ENCODE measurements at regions not wholly inside any gene's neighbourhood (a gene's known extent, or its start where the extent isn't known, plus 50 kb on each side); places are given as distances from the start of the nearest gene placed in this dataset.
A peak's percentile ranks its signal among the peaks of the same experiment; 100 is the strongest.

DNA sequence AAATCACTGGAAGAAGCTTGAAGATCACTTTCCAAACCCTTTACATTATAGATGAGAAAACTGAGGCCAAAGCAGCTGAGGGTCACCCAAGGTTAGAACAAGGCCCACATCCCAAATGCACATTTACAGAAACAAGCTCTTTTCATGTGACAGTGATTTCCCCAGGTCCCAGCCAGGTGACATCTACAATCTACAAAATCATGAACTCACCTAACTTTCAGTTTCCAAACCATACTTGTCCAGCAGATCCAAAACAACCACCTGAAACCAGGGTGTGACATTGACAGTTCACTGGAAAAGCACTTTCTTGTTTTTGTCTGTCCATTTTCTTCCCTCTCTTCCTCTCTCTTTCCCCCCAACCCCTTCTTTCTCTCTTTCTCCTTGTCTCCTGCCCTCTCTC is 132.2 kb upstream of the PRICKLE2 start:
- no peak for DNase-seq (ENCODE audit: low read depth)
- TF ChIP-seq, protein P1, sequence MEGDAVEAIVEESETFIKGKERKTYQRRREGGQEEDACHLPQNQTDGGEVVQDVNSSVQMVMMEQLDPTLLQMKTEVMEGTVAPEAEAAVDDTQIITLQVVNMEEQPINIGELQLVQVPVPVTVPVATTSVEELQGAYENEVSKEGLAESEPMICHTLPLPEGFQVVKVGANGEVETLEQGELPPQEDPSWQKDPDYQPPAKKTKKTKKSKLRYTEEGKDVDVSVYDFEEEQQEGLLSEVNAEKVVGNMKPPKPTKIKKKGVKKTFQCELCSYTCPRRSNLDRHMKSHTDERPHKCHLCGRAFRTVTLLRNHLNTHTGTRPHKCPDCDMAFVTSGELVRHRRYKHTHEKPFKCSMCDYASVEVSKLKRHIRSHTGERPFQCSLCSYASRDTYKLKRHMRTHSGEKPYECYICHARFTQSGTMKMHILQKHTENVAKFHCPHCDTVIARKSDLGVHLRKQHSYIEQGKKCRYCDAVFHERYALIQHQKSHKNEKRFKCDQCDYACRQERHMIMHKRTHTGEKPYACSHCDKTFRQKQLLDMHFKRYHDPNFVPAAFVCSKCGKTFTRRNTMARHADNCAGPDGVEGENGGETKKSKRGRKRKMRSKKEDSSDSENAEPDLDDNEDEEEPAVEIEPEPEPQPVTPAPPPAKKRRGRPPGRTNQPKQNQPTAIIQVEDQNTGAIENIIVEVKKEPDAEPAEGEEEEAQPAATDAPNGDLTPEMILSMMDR (conservative IDR thresholded peaks at IDR 0.05; ENCODE audit: control insufficient read depth, insufficient read depth, low read depth, low read length) = no peak

DNA sequence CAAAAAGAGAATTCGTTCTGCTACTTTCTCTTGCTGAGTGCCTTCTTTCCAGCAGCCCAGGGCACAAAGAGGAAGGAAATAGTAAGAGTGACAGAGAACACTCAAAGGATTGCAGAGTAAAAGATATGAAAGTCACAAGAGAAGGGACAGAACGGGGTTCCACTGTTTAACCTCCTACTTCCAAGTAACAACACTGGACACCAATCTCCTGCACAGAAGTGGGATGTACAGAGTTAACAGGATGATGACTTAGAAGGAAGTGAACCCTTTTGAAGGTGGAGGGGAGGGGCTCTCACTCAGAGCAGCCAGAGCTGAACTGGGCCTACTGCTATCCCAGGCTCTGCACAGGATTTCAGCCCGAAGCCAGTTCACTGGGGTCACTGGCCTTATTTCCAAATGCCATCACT is 130.1 kb upstream of the PRICKLE2 start:
- no peak overlapping the region for H3K4me3 ChIP-seq (ENCODE audit: control insufficient read depth, low read depth, low read length)
- DNase-seq (ENCODE audit: low read depth) = peak; percentile 50
- TF ChIP-seq, protein P1 (conservative IDR thresholded peaks at IDR 0.05; ENCODE audit: control insufficient read depth, insufficient read depth, low read depth, low read length) = no peak

More for the DNA sequence above, 132.2 kb upstream of the PRICKLE2 start:
- no peak overlapping the region for H3K4me3 ChIP-seq (ENCODE audit: control insufficient read depth, low read depth, low read length)

DNA sequence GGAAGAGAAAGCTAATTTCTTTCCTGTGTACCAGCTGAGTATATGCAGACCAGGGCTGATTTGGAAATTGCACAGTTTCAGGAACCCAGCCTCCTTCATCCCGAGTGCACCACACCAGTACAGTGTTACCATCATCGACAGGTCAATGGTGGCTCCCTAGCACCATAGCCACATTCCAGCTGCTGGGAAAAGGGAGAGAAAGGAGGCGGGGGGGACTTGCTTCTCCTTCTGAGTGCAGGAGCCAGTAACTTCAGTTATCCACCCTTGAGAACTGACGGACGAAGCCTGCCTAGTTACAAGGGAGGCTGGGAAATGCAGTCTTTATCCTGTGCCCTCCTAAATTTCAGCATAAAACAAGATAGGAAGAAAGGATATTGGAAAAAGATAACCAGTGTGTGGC is 129.7 kb upstream of the PRICKLE2 start:
- DNase-seq (ENCODE audit: low read depth) = no peak
- H3K4me3 ChIP-seq (ENCODE audit: control insufficient read depth, low read depth, low read length) = no peak overlapping the region
- TF ChIP-seq, protein P1 (conservative IDR thresholded peaks at IDR 0.05; ENCODE audit: control insufficient read depth, insufficient read depth, low read depth, low read length) = no peak

DNA sequence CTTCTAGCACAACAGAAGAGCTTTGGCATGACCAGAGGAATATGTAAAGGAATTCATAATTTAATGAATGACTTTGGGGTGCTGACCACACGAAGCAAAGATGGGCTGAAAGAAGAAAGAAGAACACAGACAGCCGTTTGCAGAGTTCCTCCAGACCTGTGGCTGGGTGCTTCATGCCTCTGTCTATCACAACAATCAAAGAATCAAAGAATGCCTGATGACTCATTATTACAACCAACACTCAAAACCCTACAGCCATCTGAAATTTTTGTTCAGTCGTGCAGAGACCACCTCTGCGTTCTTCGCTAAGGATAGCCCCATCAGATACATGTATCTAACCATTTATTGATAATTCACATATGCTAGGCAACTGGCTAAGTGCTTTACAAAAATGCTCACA is 129.0 kb upstream of the PRICKLE2 start:
- DNase-seq (ENCODE audit: low read depth) = no peak
- TF ChIP-seq, protein P1 (conservative IDR thresholded peaks at IDR 0.05; ENCODE audit: control insufficient read depth, insufficient read depth, low read depth, low read length) = no peak
- no peak overlapping the region for H3K4me3 ChIP-seq (ENCODE audit: control insufficient read depth, low read depth, low read length)

DNA sequence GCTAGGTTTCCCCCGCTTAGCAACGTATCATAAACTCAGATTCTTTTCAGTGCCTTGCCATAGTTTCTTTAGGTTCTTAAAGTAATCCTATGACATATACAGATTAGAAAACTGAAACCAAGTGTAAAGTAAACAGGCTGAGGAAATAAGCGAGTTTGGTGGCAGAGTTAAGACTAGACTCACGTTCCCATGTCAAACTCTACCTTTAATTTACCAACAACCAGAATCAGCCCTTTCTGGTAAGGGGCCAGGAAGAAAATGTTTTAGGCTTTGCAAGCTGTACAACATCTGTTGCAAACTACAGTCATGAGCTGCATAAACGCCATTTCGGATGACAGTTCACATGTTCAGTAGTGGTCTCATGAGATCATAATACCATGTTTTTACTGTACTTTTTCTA is 128.0 kb upstream of the PRICKLE2 start:
- no peak overlapping the region for H3K4me3 ChIP-seq (ENCODE audit: control insufficient read depth, low read depth, low read length)
- DNase-seq (ENCODE audit: low read depth) = peak; percentile 54
- TF ChIP-seq, protein P1 (conservative IDR thresholded peaks at IDR 0.05; ENCODE audit: control insufficient read depth, insufficient read depth, low read depth, low read length) = no peak

DNA sequence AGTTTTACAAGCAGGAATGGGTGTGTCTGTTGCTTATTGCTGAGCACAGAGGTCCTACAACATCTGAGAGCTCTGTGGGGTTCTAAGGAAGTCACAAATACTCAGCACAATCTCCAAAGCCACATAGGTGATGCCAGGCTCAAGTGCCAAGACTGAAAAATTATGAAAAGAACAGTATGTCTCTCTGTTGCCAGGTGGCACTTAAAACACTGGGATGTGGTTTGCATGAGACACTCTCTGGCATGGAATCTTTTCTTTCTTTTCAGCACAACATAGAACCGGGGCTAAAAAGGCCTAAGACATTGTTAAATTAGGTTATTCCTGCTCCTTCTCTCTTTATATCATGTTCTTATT is 127.3 kb upstream of the PRICKLE2 start:
- no peak for DNase-seq (ENCODE audit: low read depth)
- no peak overlapping the region for H3K4me3 ChIP-seq (ENCODE audit: control insufficient read depth, low read depth, low read length)
- TF ChIP-seq, protein P1 (conservative IDR thresholded peaks at IDR 0.05; ENCODE audit: control insufficient read depth, insufficient read depth, low read depth, low read length) = no peak

All from fibroblast of mammary gland (primary cell).